NOMO-1 treated with dmso at 0.1 percent for 144 hours (cell line): ENCODE measurements at regions not wholly inside any gene's neighbourhood (a gene's known extent, or its start where the extent isn't known, plus 50 kb on each side); places are given as distances from the start of the nearest gene placed in this dataset.
"Not testable (repeated sequence)": the region's sequence is repeated elsewhere in the genome, so short reads cannot be mapped to it uniquely, and the experiment has no call there.

Experiments used
- DNase-seq: peaks from one replicate; lab custom pipeline; 2025; ENCODE audit not compliant: unreplicated experiment; lab: John Stamatoyannopoulos, UW

- no peak for DNase-seq
These were observed 132.6 kb downstream of the PRL start for GRCh38 chr6:22164236-22164635.

GRCh38 chr6:22171006-22171405 is 125.8 kb downstream of the PRL start:
- DNase-seq = not testable (repeated sequence)

- DNase-seq = not testable (repeated sequence)
These were observed 125.0 kb downstream of the PRL start for GRCh38 chr6:22171885-22172284.

- no peak for DNase-seq
These were observed 123.5 kb downstream of the PRL start for GRCh38 chr6:22173311-22173710.

- not testable (repeated sequence) for DNase-seq
These were observed 116.6 kb downstream of the PRL start for GRCh38 chr6:22180250-22180649.

GRCh38 chr6:22184371-22184770 is 112.5 kb downstream of the PRL start:
- DNase-seq = no peak

- DNase-seq = no peak
These were observed 106.9 kb downstream of the PRL start for GRCh38 chr6:22189946-22190345.

- no peak for DNase-seq
These were observed 102.5 kb downstream of the PRL start for GRCh38 chr6:22194188-22194921.

GRCh38 chr6:22199771-22200170 is 97.1 kb downstream of the PRL start:
- no peak for DNase-seq

GRCh38 chr6:22204153-22204552 is 92.7 kb downstream of the PRL start:
- DNase-seq = no peak

GRCh38 chr6:22205266-22205665 is 91.6 kb downstream of the PRL start:
- DNase-seq = no peak

- DNase-seq = no peak
These were observed 90.7 kb downstream of the PRL start for GRCh38 chr6:22206106-22206505.

GRCh38 chr6:22208026-22208425 is 88.8 kb downstream of the PRL start:
- DNase-seq = no peak

GRCh38 chr6:22214314-22214713 is 82.5 kb downstream of the PRL start:
- no peak for DNase-seq

- not testable (repeated sequence) for DNase-seq
These were observed 81.4 kb downstream of the PRL start for GRCh38 chr6:22215474-22215873.

- no peak for DNase-seq
These were observed 78.4 kb downstream of the PRL start for GRCh38 chr6:22218410-22218809.

GRCh38 chr6:22219925-22220324 is 76.9 kb downstream of the PRL start:
- no peak for DNase-seq

- DNase-seq = no peak
These were observed 75.6 kb downstream of the PRL start for GRCh38 chr6:22221211-22221610.

- no peak for DNase-seq
These were observed 75.2 kb downstream of the PRL start for GRCh38 chr6:22221630-22222029.

GRCh38 chr6:22222469-22222868 is 74.4 kb downstream of the PRL start:
- DNase-seq = no peak

GRCh38 chr6:22227824-22228610 is 68.8 kb downstream of the PRL start:
- DNase-seq = no peak

- DNase-seq = no peak
These were observed 65.8 kb downstream of the PRL start for GRCh38 chr6:22231050-22231449.
